ENCODE measurements at regions not wholly inside any gene's neighbourhood (a gene's known extent, or its start where the extent isn't known, plus 50 kb on each side); places are given as distances from the start of the nearest gene placed in this dataset.

- Histone ChIP-seq H3K27me3 (ENCODE audit: control insufficient read depth, insufficient read depth, low read length) (no peaks in the 10 kb centered on the region), H3K4me1 (ENCODE audit: control insufficient read depth, insufficient read depth, low read length) (no peaks in the 10 kb centered on the region), H3K36me3 (ENCODE audit: insufficient read depth, low read length) (no peaks in the 10 kb centered on the region), H3K9me3 (replicated peaks; ENCODE audit: low read length) (no peaks in the 10 kb centered on the region), H3K9ac (ENCODE audit: low read depth, low read length) (no peak overlapping the region), H3K4me3 (ENCODE audit: low read length) (no peak overlapping the region), H3K4me2 (ENCODE audit: low read length) (no peak overlapping the region)
Measured at GRCh38 chr1:189522441-189522840, 955.2 kb downstream of the BRINP3 start.

GRCh38 chr1:189524501-189524900 lies 953.2 kb downstream of the BRINP3 start:
- no peaks in the 10 kb centered on the region for H3K4me1 ChIP-seq (ENCODE audit: control insufficient read depth, insufficient read depth, low read length)
- H3K4me2 ChIP-seq (ENCODE audit: low read length): no peak overlapping the region
- H3K9ac ChIP-seq (ENCODE audit: low read depth, low read length): no peak overlapping the region
- H3K4me3 ChIP-seq (ENCODE audit: low read length): no peak overlapping the region
- no peaks in the 10 kb centered on the region for H3K9me3 ChIP-seq (replicated peaks; ENCODE audit: low read length)
- H3K36me3 ChIP-seq (ENCODE audit: insufficient read depth, low read length): no peaks in the 10 kb centered on the region
- no peaks in the 10 kb centered on the region for H3K27me3 ChIP-seq (ENCODE audit: control insufficient read depth, insufficient read depth, low read length)

- H3K9me3 ChIP-seq (replicated peaks; ENCODE audit: low read length): no peaks in the 10 kb centered on the region
- H3K9ac ChIP-seq (ENCODE audit: low read depth, low read length): no peak overlapping the region
- no peaks in the 10 kb centered on the region for H3K27me3 ChIP-seq (ENCODE audit: control insufficient read depth, insufficient read depth, low read length)
- no peak overlapping the region for H3K4me2 ChIP-seq (ENCODE audit: low read length)
- H3K36me3 ChIP-seq (ENCODE audit: insufficient read depth, low read length): no peaks in the 10 kb centered on the region
- no peaks in the 10 kb centered on the region for H3K4me1 ChIP-seq (ENCODE audit: control insufficient read depth, insufficient read depth, low read length)
- no peak overlapping the region for H3K4me3 ChIP-seq (ENCODE audit: low read length)
Measured at GRCh38 chr1:189530162-189530561, 947.5 kb downstream of the BRINP3 start.

- Histone ChIP-seq H3K27me3 (ENCODE audit: control insufficient read depth, insufficient read depth, low read length) (no peaks in the 10 kb centered on the region), H3K9ac (ENCODE audit: low read depth, low read length) (no peak overlapping the region), H3K4me1 (ENCODE audit: control insufficient read depth, insufficient read depth, low read length) (no peaks in the 10 kb centered on the region), H3K9me3 (replicated peaks; ENCODE audit: low read length) (no peaks in the 10 kb centered on the region), H3K36me3 (ENCODE audit: insufficient read depth, low read length) (no peaks in the 10 kb centered on the region), H3K4me2 (ENCODE audit: low read length) (no peak overlapping the region), H3K4me3 (ENCODE audit: low read length) (no peak overlapping the region)
Measured at GRCh38 chr1:189538271-189538670, 939.4 kb downstream of the BRINP3 start.

- H3K4me2 ChIP-seq (ENCODE audit: low read length): no peak overlapping the region
- no peaks in the 10 kb centered on the region for H3K4me1 ChIP-seq (ENCODE audit: control insufficient read depth, insufficient read depth, low read length)
- no peaks in the 10 kb centered on the region for H3K27me3 ChIP-seq (ENCODE audit: control insufficient read depth, insufficient read depth, low read length)
- no peak overlapping the region for H3K4me3 ChIP-seq (ENCODE audit: low read length)
- H3K36me3 ChIP-seq (ENCODE audit: insufficient read depth, low read length): no peaks in the 10 kb centered on the region
- H3K9ac ChIP-seq (ENCODE audit: low read depth, low read length): no peak overlapping the region
- H3K9me3 ChIP-seq (replicated peaks; ENCODE audit: low read length): no peaks in the 10 kb centered on the region
Measured at GRCh38 chr1:189550498-189550897, 927.2 kb downstream of the BRINP3 start.

- Histone ChIP-seq H3K4me3 (ENCODE audit: low read length) (no peak overlapping the region), H3K36me3 (ENCODE audit: insufficient read depth, low read length) (no peaks in the 10 kb centered on the region)
Measured at GRCh38 chr1:189563784-189564183, 913.9 kb downstream of the BRINP3 start.

GRCh38 chr1:189567890-189568289 lies 909.8 kb downstream of the BRINP3 start:
- Histone ChIP-seq H3K4me1 (ENCODE audit: control insufficient read depth, insufficient read depth, low read length) (no peaks in the 10 kb centered on the region), H3K4me2 (ENCODE audit: low read length) (no peak overlapping the region), H3K27me3 (ENCODE audit: control insufficient read depth, insufficient read depth, low read length) (no peaks in the 10 kb centered on the region), H3K36me3 (ENCODE audit: insufficient read depth, low read length) (no peaks in the 10 kb centered on the region), H3K9ac (ENCODE audit: low read depth, low read length) (no peak overlapping the region), H3K9me3 (replicated peaks; ENCODE audit: low read length) (no peaks in the 10 kb centered on the region), H3K4me3 (ENCODE audit: low read length) (no peak overlapping the region)

More at GRCh38 chr1:189563784-189564183, 913.9 kb downstream of the BRINP3 start:
- Histone ChIP-seq H3K4me2 (ENCODE audit: low read length) (no peak overlapping the region), H3K4me1 (ENCODE audit: control insufficient read depth, insufficient read depth, low read length) (no peaks in the 10 kb centered on the region), H3K9ac (ENCODE audit: low read depth, low read length) (no peak overlapping the region), H3K9me3 (replicated peaks; ENCODE audit: low read length) (no peaks in the 10 kb centered on the region), H3K27me3 (ENCODE audit: control insufficient read depth, insufficient read depth, low read length) (no peaks in the 10 kb centered on the region)

- no peaks in the 10 kb centered on the region for H3K36me3 ChIP-seq (ENCODE audit: insufficient read depth, low read length)
Measured at GRCh38 chr1:189596197-189596596, 881.5 kb downstream of the BRINP3 start.

GRCh38 chr1:189597083-189597482 lies 880.6 kb downstream of the BRINP3 start:
- Histone ChIP-seq H3K9me3 (replicated peaks; ENCODE audit: low read length) (no peaks in the 10 kb centered on the region), H3K4me3 (ENCODE audit: low read length) (no peak overlapping the region), H3K9ac (ENCODE audit: low read depth, low read length) (no peak overlapping the region), H3K4me2 (ENCODE audit: low read length) (no peak overlapping the region), H3K36me3 (ENCODE audit: insufficient read depth, low read length) (no peaks in the 10 kb centered on the region), H3K27me3 (ENCODE audit: control insufficient read depth, insufficient read depth, low read length) (no peaks in the 10 kb centered on the region), H3K4me1 (ENCODE audit: control insufficient read depth, insufficient read depth, low read length) (no peaks in the 10 kb centered on the region)

More at GRCh38 chr1:189596197-189596596, 881.5 kb downstream of the BRINP3 start:
- H3K9me3 ChIP-seq (replicated peaks; ENCODE audit: low read length): no peaks in the 10 kb centered on the region
- no peak overlapping the region for H3K4me3 ChIP-seq (ENCODE audit: low read length)
- H3K4me1 ChIP-seq (ENCODE audit: control insufficient read depth, insufficient read depth, low read length): no peaks in the 10 kb centered on the region
- H3K9ac ChIP-seq (ENCODE audit: low read depth, low read length): no peak overlapping the region
- H3K4me2 ChIP-seq (ENCODE audit: low read length): no peak overlapping the region
- H3K27me3 ChIP-seq (ENCODE audit: control insufficient read depth, insufficient read depth, low read length): no peaks in the 10 kb centered on the region

GRCh38 chr1:189605226-189605625 lies 872.4 kb downstream of the BRINP3 start:
- Histone ChIP-seq H3K27me3 (ENCODE audit: control insufficient read depth, insufficient read depth, low read length) (no peaks in the 10 kb centered on the region), H3K4me2 (ENCODE audit: low read length) (no peak overlapping the region), H3K4me1 (ENCODE audit: control insufficient read depth, insufficient read depth, low read length) (peaks cover 24% of the 10 kb centered on the region), H3K36me3 (ENCODE audit: insufficient read depth, low read length) (no peaks in the 10 kb centered on the region), H3K4me3 (ENCODE audit: low read length) (no peak overlapping the region), H3K9me3 (replicated peaks; ENCODE audit: low read length) (no peaks in the 10 kb centered on the region), H3K9ac (ENCODE audit: low read depth, low read length) (no peak overlapping the region)

- H3K4me2 ChIP-seq (ENCODE audit: low read length): no peak overlapping the region
- H3K4me3 ChIP-seq (ENCODE audit: low read length): no peak overlapping the region
- no peaks in the 10 kb centered on the region for H3K9me3 ChIP-seq (replicated peaks; ENCODE audit: low read length)
Measured at GRCh38 chr1:189606047-189606446, 871.6 kb downstream of the BRINP3 start.

GRCh38 chr1:189606795-189607476 lies 870.7 kb downstream of the BRINP3 start:
- H3K4me3 ChIP-seq (ENCODE audit: low read length): no peak overlapping the region
- no peak overlapping the region for H3K9ac ChIP-seq (ENCODE audit: low read depth, low read length)
- H3K36me3 ChIP-seq (ENCODE audit: insufficient read depth, low read length): no peaks in the 10 kb centered on the region
- H3K4me1 ChIP-seq (ENCODE audit: control insufficient read depth, insufficient read depth, low read length): peaks cover 24% of the 10 kb centered on the region
- H3K27me3 ChIP-seq (ENCODE audit: control insufficient read depth, insufficient read depth, low read length): no peaks in the 10 kb centered on the region
- H3K9me3 ChIP-seq (replicated peaks; ENCODE audit: low read length): no peaks in the 10 kb centered on the region
- H3K4me2 ChIP-seq (ENCODE audit: low read length): no peak overlapping the region

More at GRCh38 chr1:189606047-189606446, 871.6 kb downstream of the BRINP3 start:
- no peaks in the 10 kb centered on the region for H3K36me3 ChIP-seq (ENCODE audit: insufficient read depth, low read length)
- H3K4me1 ChIP-seq (ENCODE audit: control insufficient read depth, insufficient read depth, low read length): peaks cover 24% of the 10 kb centered on the region
- H3K27me3 ChIP-seq (ENCODE audit: control insufficient read depth, insufficient read depth, low read length): no peaks in the 10 kb centered on the region
- H3K9ac ChIP-seq (ENCODE audit: low read depth, low read length): no peak overlapping the region
